ENCODE measurements at regions not wholly inside any gene's neighbourhood (a gene's known extent, or its start where the extent isn't known, plus 50 kb on each side); places are given as distances from the start of the nearest gene placed in this dataset.

- Histone ChIP-seq H3K27ac (ENCODE audit: extremely low read depth, low read depth, low read length) (no peak overlapping the region), H3K9me3 (ENCODE audit: control insufficient read depth, insufficient read depth, low read depth, low read length) (no peaks in the 10 kb centered on the region), H3K4me3 (ENCODE audit: low read depth, low read length) (no peak overlapping the region), H3K36me3 (ENCODE audit: control insufficient read depth in 2 of 2, insufficient read depth in 1 of 2, low read length in 2 of 2) (no peaks in the 10 kb centered on the region), H3K4me1 (ENCODE audit: control insufficient read depth, insufficient read depth, low read length) (no peaks in the 10 kb centered on the region)
- TF ChIP-seq ZNF521 (tag by site-specific recombination; IDR thresholded peaks at IDR 0.05) (no peak), ZNF600 (tag by site-specific recombination; IDR thresholded peaks at IDR 0.05) (no peak), PRDM4 (tag by site-specific recombination; IDR thresholded peaks at IDR 0.05) (no peak), REST (tag by site-specific recombination; IDR thresholded peaks at IDR 0.05) (no peak), ZNF404 (tag by site-specific recombination; IDR thresholded peaks at IDR 0.05) (no peak), ZNF830 (tag by site-specific recombination; IDR thresholded peaks at IDR 0.05; ENCODE audit: low read depth) (no peak), ZBTB17 (tag by site-specific recombination; IDR thresholded peaks at IDR 0.05) (no peak), HOXA7 (CRISPR knock-in tag; IDR thresholded peaks at IDR 0.05; ENCODE audit: borderline replicate concordance) (no peak), ZNF777 (tag by site-specific recombination; IDR thresholded peaks at IDR 0.05; ENCODE audit: borderline replicate concordance) (no peak), ZNF18 (tag by site-specific recombination; IDR thresholded peaks at IDR 0.05) (no peak)
- POLR2A ChIA-PET: no interaction called here
- CTCF ChIA-PET: interaction anchor here (0.6 to 0.7 kb wide), 3 partner anchors 99 to 275 kb away, joined by 3 to 4 read pairs (median 4); no protein-coding TSS in a partner anchor
Observed at GRCh38 chr5:4199049-4199841, 603.6 kb downstream of the IRX1 start.

- H3K27ac ChIP-seq (ENCODE audit: extremely low read depth, low read depth, low read length): no peak overlapping the region
- POLR2A ChIA-PET: no interaction called here
- H3K4me3 ChIP-seq (ENCODE audit: low read depth, low read length): no peak overlapping the region
- no peaks in the 10 kb centered on the region for H3K9me3 ChIP-seq (ENCODE audit: control insufficient read depth, insufficient read depth, low read depth, low read length)
- CTCF ChIA-PET: no interaction called here
- H3K4me1 ChIP-seq (ENCODE audit: control insufficient read depth, insufficient read depth, low read length): no peaks in the 10 kb centered on the region
- H3K36me3 ChIP-seq (ENCODE audit: control insufficient read depth in 2 of 2, insufficient read depth in 1 of 2, low read length in 2 of 2): no peaks in the 10 kb centered on the region
- TF ChIP-seq ZNF501 (tag by site-specific recombination; IDR thresholded peaks at IDR 0.05): no peak
- TF ChIP-seq ZNF623 (tag by site-specific recombination; IDR thresholded peaks at IDR 0.05): no peak
- no peak for TF ChIP-seq ZNF580 (tag by site-specific recombination; IDR thresholded peaks at IDR 0.05)
- no peak for TF ChIP-seq ZNF184 (tag by site-specific recombination; IDR thresholded peaks at IDR 0.05)
- TF ChIP-seq PRDM6 (tag by site-specific recombination; IDR thresholded peaks at IDR 0.05): no peak
- no peak for TF ChIP-seq ZNF404 (tag by site-specific recombination; IDR thresholded peaks at IDR 0.05)
- no peak for TF ChIP-seq SALL2 (tag by site-specific recombination; IDR thresholded peaks at IDR 0.05; ENCODE audit: borderline replicate concordance)
- no peak for TF ChIP-seq YY1 (tag by site-specific recombination; IDR thresholded peaks at IDR 0.05)
- no peak for TF ChIP-seq ZNF24 (tag by site-specific recombination; IDR thresholded peaks at IDR 0.05)
- TF ChIP-seq ZNF785 (tag by site-specific recombination; IDR thresholded peaks at IDR 0.05): no peak
- no peak for TF ChIP-seq IKZF3 (tag by site-specific recombination; IDR thresholded peaks at IDR 0.05)
- TF ChIP-seq RBAK (tag by site-specific recombination; IDR thresholded peaks at IDR 0.05): no peak
- no peak for TF ChIP-seq CTCF (tag by site-specific recombination; IDR thresholded peaks at IDR 0.05)
- TF ChIP-seq GLIS1 (tag by site-specific recombination; IDR thresholded peaks at IDR 0.05): no peak
- no peak for TF ChIP-seq KLF7 (tag by site-specific recombination; IDR thresholded peaks at IDR 0.05; ENCODE audit: borderline replicate concordance)
Observed at GRCh38 chr5:4203146-4203545, 607.5 kb downstream of the IRX1 start.
